ENCODE measurements at regions not wholly inside any gene's neighbourhood (a gene's known extent, or its start where the extent isn't known, plus 50 kb on each side); places are given as distances from the start of the nearest gene placed in this dataset.

- no peak for FAIRE-seq
- TF ChIP-seq SAFB2 (IDR thresholded peaks at IDR 0.05; ENCODE audit: borderline replicate concordance, low read depth, low read length, severe bottlenecking) = no peak
- TF ChIP-seq FOXK2 (conservative IDR thresholded peaks at IDR 0.05 in 1 of 2, IDR thresholded peaks at IDR 0.05 in 1 of 2; ENCODE audit: low read depth in 2 of 2) = no peak
- TF ChIP-seq THAP7 (CRISPR knock-in tag; IDR thresholded peaks at IDR 0.05) = no peak
- no peak for TF ChIP-seq ZZZ3 (IDR thresholded peaks at IDR 0.05)
- no peak for TF ChIP-seq FOXP4 (CRISPR knock-in tag; IDR thresholded peaks at IDR 0.05; ENCODE audit: borderline replicate concordance)
- no peak for TF ChIP-seq NKRF (IDR thresholded peaks at IDR 0.05; ENCODE audit: borderline replicate concordance)
- no peak for TF ChIP-seq ZNF121 (CRISPR knock-in tag; conservative IDR thresholded peaks at IDR 0.05)
- TF ChIP-seq ZBTB34 (CRISPR knock-in tag; IDR thresholded peaks at IDR 0.05) = no peak
- TF ChIP-seq ZFPM2 (CRISPR knock-in tag; IDR thresholded peaks at IDR 0.05) = no peak
- no peak for TF ChIP-seq ILF3 (IDR thresholded peaks at IDR 0.05; ENCODE audit: borderline replicate concordance)
- no peak for TF ChIP-seq ZNF217 (CRISPR knock-in tag; IDR thresholded peaks at IDR 0.05)
- no peak for TF ChIP-seq STAT5B (CRISPR knock-in tag; IDR thresholded peaks at IDR 0.05)
- no peak for TF ChIP-seq BRD9 (IDR thresholded peaks at IDR 0.05; ENCODE audit: low read depth, partially characterized antibody)
- TF ChIP-seq FOXO4 (CRISPR knock-in tag; IDR thresholded peaks at IDR 0.05) = no peak
Observed at GRCh38 chr16:9633844-9634243, 542.4 kb downstream of the HAPSTR1 start.

More at GRCh38 chr16:9633844-9634243, 542.4 kb downstream of the HAPSTR1 start:
- intact Hi-C loops (cut with micrococcal nuclease) (no loop called here), in situ Hi-C loops (cut with MboI) (no loop called here)
- no peak for DNase-seq (ENCODE audit: extremely low read depth in 1 of 4, low spot score in 3 of 4)
- ChIA-PET POLR2A (interaction anchor here (0.6 kb wide), 1 partner anchor 532 kb away, joined by 3 read pairs; no protein-coding TSS in a partner anchor), CTCF (ENCODE audit: low intra/inter-chr PET ratio) (no interaction called here)
- 2% methylated on average over 6 of the region's 6 CpGs for WGBS (ENCODE audit: insufficient coverage, low coverage, missing lambda C conversion rate)
- H3K79me2 ChIP-seq (ENCODE audit: control insufficient read depth, insufficient read depth, low read length) = no peaks in the 10 kb centered on the region
- H3K9me3 ChIP-seq (replicated peaks; ENCODE audit: control insufficient read depth, insufficient read depth, low read depth, low read length) = no peaks in the 10 kb centered on the region
- no peak overlapping the region for H2AFZ ChIP-seq (ENCODE audit: low read depth, low read length)
- H4K20me1 ChIP-seq (replicated peaks; ENCODE audit: control insufficient read depth, insufficient read depth, low read length) = no peaks in the 10 kb centered on the region
- H3K4me2 ChIP-seq (ENCODE audit: insufficient read depth, low read length) = no peak overlapping the region
- H3K9me1 ChIP-seq (ENCODE audit: control insufficient read depth, insufficient read depth, low read length) = no peaks in the 10 kb centered on the region
- no peak overlapping the region for H3K9ac ChIP-seq (ENCODE audit: insufficient read depth in 1 of 2, low read depth in 2 of 2, low read length in 2 of 2)
- no peak for ATAC-seq
- peaks cover 4 to 8% of the 10 kb centered on the region in 2 experiments; a peak in 2 of 5 replicates for H3K27me3 ChIP-seq (ENCODE audit: control insufficient read depth in 2 of 2, insufficient read depth in 2 of 2, low read length in 2 of 2)
- no peak overlapping the region for H3K4me3 ChIP-seq
- H3K4me1 ChIP-seq (replicated peaks in 1 of 2; ENCODE audit: control insufficient read depth in 2 of 2, insufficient read depth in 2 of 2, low read length in 2 of 2) = no peaks in the 10 kb centered on the region
- no TSS peak for BruUV-seq (replicated peaks)
- H3K27ac ChIP-seq (ENCODE audit: extremely low read depth, low read depth, low read length) = no peak overlapping the region
- H3K36me3 ChIP-seq (ENCODE audit: control insufficient read depth, insufficient read depth, low read length) = no peaks in the 10 kb centered on the region
